GM21423 (cell line): ENCODE measurements at regions not wholly inside any gene's neighbourhood (a gene's known extent, or its start where the extent isn't known, plus 50 kb on each side); places are given as distances from the start of the nearest gene placed in this dataset.

Experiments
- ATAC-seq: cut with Tn5 transposase; IDR thresholded peaks from one replicate; pipeline ENCODE4 v1.9.1; 2021; ENCODE audit warnings: mild to moderate bottlenecking, moderate library complexity; ENCODE audit not compliant: unreplicated experiment

DNA sequence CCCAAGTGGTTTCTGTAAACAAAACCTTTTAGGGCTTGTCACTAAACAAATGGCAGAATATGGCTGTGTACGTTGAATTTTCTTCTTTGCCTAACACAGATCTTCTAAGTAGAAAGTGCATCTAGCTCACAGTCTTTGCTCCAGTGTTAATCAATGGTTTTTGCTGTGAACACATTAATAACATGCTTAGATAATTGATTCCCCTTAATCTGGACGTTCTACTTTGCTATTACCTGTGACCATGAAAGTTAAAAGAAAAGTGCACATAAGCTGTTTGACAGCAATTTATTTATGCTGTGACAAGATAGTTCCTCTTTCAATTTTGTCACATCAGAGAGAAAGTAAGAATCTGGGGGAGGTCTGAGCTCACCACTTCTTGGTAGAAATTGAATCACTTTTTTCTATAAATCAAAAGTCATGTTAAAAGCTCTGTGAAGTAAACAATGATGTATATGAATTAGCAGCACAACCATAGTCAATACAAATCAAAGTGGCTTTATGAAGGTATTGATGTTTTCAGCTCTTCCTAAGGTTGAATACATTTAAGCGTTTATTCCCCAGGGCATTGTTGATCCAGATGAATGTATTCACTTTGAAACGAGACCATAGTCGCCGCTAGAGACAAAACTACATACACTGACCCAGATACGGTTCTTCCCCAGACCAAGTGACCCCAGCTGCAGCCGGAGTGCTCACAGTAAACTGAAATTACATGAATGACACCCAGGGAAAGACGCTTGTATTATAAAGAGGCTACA, 174.6 kb upstream of the ZNF608 start:
- peak; percentile 92 for ATAC-seq

DNA sequence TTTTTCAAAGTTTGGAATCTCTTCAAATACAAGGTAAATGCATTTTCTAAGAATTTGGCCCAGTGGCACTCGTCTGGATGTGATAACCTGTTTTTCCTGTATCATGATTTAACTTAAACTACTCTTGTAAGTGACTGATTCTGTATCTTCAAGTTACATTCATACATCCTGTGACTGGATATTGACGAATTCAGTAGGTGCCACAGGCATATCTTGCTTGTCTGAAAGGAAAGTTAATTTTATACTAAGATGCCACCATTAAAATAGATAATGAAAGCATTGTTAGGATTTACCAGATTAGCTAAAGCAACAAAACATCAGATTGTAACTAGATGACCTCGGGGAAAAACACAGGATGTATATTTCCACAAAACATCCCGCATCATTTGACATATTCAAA, 175.3 kb upstream of the ZNF608 start:
- peak; percentile 22 for ATAC-seq

- ATAC-seq = no peak
These were observed 176.0 kb upstream of the ZNF608 start for GRCh38 chr5:124922255-124922975.

DNA sequence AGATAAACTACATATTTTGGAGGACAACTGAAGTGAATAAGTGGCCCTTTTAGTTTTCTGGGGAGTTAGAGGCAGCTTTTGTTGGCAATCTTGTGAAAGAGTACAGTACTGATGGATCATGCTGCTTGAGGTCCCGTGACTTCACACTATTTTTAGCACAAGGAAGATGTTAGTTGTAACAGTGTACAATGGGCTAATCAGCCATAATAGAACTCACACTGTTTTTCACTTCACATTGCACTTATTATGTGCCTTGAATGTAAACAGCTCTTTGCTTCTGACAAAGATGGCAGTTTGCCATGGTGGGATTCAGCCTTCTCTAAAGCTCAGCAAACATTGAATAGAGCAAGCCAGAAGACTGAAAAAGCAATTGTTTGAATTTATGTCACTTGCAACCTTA, 176.7 kb upstream of the ZNF608 start:
- ATAC-seq = no peak

GRCh38 chr5:124924729-124925128, 178.3 kb upstream of the ZNF608 start:
- ATAC-seq = no peak

DNA sequence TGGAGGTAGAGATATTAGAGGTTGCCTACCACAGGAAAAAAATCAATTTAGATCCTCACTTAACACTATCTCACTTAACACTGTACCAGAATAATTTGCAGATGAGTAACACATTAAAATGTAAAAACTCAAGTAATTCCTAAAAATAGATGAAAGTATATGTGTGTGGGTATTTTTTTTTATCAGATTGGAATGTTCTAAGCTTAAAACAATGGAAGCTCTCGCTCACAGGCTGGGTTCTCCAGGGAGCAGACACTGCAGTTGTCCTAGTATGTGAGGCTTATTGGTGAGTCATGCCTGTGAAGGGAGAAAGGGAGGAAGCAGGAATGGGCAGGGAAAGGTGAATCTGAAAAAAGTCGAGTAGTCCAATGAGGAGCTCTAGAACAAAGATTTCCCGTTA, 181.3 kb upstream of the ZNF608 start:
- ATAC-seq = no peak

DNA sequence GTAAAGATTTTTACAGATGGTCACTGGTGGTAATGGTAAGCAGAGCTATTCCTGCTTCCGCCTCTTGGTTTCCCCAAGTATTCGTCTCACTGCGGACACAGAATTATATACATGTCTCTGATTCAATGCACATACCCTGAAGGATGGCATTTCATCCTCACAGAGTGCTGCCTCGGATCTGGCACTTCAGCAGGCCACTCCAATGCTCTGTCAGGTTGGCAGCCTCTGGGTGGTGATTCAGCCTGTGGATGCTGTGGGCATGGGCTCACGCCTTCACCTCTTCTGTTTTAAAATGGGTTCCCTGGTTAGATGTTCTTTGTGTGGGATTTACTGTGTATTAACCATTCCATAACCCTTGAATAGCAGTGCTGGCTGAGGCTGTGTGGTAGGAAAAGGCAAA, 182.6 kb upstream of the ZNF608 start:
- ATAC-seq = no peak

GRCh38 chr5:124932791-124933600, 186.6 kb upstream of the ZNF608 start:
- ATAC-seq = no peak

- peak; percentile 83 for ATAC-seq
These were observed 188.6 kb upstream of the ZNF608 start for GRCh38 chr5:124935065-124935464.

DNA sequence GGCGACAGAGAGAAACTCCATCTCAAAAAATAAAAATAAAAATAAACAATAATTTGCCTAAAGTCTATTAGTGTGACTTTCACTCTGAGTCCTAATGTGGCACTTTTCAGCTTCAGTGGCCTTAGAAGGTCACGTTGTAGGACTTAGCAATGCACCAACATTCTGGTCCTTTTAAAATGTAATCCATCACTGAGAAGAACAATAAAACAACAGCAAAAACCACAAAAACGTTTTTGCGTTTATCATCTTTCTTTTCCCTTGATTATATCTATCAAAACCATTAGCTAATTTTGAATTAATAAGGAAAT, 190.1 kb upstream of the ZNF608 start:
- ATAC-seq = peak; percentile 37

DNA sequence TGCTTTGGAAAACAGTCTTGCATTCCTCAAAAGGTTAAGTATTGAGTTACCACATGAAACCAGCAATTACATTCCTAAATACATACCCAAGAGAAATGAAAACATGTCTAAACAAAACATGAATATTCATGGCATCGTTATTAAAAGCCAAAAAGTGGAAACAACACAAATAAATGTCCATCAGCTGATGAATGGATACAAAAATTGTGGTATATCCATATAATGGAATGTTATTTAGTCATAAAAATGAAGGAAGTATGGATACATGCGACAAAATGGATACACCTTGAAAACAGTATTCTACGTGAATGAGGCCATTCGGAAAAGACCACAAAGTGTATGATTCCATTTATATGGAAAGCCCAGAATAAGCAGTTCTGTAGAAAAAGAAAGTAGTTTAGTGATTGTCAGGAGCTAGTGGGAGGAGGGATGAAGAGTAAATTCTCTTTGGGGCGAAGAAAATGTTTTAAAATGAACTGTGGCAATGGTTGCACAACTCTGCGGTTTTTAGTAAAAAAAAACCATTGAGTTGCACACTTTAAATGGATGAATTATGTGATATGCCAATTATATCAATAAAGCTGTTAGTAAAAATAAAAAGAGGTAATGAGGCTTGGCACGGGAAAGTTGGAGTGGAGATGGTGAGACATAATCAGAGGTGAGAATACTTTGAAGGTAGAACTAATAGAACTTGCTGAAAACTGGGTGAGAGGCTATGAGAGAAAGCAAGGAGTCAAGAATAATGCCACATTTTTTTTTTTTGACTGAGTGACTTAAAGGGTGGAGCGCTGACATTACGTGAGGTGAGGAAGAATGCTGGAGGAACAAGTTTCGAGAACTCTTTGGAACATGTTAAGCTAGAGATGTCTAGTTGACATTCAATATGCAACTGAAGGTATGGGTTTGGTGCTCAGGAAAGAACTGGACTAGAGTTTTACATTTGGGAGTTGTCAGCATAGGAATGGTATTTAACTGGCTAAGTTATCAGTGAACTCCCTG, 194.9 kb upstream of the ZNF608 start:
- no peak for ATAC-seq

DNA sequence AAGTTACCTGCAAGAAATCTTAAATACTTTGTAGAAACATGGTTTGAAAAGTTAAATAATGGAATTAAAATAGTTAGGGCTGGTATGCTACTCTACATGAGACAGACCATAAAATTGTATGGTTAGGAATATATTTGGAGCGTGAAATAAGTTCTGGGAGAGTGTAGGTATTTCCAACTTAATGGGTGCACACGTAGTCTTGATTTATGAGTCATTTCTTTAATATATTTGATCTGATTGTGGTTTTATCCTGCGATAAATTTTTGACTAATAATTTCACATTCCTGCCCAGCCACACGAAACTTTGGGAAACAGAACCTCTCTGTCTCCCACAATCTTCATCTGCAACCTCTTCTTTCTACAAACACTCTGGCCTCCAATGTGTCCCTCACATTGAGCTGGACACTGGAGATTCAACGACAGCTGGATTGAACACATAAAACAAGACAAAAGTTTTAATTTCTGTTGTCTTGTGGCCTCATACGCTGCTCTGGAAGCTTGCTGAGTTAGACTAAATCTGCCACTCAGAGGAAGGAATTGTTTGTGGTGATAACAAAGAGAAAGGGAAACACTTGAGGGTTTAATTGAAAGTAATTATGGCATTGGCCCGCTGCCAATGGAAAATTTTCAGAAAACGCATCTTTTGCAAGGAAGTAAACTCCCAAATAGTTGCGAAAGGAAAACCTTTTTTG, 201.8 kb upstream of the ZNF608 start:
- no peak for ATAC-seq

DNA sequence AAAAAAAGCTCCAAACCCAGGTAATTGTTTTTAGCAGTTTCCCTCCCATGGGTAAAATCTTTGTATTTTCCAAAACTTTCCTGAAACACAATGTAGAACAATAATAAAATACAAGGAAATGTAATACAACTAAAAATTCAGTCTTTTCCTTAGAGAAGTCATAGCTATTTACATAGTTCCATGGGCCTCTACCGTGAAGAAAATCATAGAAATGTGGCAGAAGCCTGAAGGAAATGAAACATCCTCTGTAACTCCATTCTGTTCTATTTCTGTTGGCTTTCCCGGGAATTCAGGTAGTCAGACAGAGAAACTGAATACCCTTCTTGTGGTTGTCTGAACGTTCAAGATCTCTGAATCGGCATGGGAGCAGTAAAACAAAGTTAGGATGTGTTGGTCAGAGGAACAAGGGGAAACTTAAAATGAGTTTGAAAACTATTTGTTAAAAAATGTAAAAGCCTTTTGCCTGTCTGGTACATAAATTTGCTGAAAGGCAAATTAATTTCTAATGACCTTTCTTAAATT, 202.4 kb upstream of the ZNF608 start:
- no peak for ATAC-seq

GRCh38 chr5:124949862-124950261, 203.4 kb upstream of the ZNF608 start:
- ATAC-seq = no peak

DNA sequence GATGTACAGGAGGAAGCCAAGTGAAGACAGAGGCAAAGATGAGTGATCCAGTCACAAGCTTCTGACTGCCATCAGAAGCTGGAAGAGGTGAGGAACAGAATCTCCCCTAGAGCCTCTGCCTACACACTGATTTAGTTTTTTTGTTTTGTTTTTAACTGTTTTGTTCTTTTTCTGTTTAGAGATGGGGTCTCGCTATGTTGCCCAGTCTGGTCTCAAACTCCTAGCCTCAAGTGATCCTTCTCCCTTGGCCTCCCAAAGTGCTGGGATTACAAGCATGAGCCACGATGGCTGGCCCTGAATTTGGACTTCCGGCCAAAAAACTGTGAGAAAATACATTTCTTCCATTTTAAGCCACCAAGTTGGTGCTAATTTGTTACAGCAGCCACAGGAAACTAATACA, 204.7 kb upstream of the ZNF608 start:
- no peak for ATAC-seq

DNA sequence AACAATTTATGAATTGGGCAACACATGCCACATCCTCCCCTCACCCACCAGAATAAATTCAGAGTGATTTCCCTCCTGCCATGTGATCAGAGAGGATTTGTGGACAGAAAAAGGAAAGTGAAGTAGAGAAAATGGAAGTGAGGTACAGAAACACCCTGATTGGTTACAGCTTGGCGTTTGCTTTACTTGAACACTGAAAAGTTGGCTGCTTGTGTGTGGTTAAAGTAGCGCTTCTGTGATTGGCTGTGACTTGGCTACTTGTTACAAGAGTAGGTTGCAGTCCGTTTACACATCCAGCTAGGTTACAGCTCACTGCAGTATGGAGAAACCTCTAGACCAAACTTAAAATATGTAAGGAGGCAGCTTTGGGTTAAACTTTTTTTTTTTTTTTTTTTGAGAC, 205.2 kb upstream of the ZNF608 start:
- ATAC-seq = peak; percentile 67

- peak; percentile 92 for ATAC-seq
These were observed 205.6 kb upstream of the ZNF608 start for GRCh38 chr5:124952079-124952478.

GRCh38 chr5:124952566-124952965, 206.1 kb upstream of the ZNF608 start:
- ATAC-seq = peak; percentile 56

DNA sequence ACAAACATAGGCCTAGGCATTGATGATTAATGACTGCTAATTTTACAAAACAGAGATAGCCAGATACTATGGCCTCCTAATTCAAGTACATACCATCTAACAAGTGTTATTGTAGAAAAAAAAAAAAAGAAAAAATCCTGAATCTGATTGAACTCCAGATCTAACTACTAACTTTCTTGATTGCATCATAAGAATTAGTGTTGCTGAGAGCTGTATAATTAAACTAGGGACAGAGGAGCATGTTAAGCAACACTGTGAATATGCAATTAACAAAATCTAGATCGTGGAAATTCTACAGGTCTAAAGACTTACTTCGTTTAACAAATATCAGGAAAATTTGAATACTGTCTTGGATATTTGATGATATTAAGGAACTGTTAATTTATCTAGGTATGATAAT, 208.3 kb upstream of the ZNF608 start:
- ATAC-seq = no peak
